Activated CD8-positive, alpha-beta memory T cell treated with anti-CD3 and anti-CD28 coated beads for 48 hours (primary cell): ENCODE measurements at regions not wholly inside any gene's neighbourhood (a gene's known extent, or its start where the extent isn't known, plus 50 kb on each side); places are given as distances from the start of the nearest gene placed in this dataset.

ENCODE experiments used
- DNase-seq, 3 experiments: peaks; one replicate each; pipeline ENCODE4 v3.0.0-alpha.2; 2020; ENCODE audit warnings: low read depth in 2 of 3, low spot score in 2 of 3

DNA sequence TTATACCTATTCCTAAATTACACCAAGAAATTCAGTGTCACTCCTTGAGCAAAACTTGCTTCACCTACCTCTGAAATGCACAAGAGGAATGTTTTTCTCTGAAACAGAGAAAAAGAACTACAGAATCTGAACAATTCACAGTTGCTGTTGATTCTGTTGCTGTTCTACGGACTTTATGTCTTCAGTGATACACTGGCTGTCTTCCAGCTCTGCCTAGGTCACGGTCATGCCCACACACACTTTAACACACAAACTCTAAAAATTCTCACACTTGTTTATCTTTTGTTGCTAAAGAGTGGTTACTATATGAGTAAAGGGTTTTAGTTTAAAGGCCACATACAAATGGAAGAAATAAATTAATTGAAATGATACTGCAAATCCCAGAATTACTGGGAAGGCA, 124.4 kb upstream of the SPRY2 start:
- no peak for DNase-seq

DNA sequence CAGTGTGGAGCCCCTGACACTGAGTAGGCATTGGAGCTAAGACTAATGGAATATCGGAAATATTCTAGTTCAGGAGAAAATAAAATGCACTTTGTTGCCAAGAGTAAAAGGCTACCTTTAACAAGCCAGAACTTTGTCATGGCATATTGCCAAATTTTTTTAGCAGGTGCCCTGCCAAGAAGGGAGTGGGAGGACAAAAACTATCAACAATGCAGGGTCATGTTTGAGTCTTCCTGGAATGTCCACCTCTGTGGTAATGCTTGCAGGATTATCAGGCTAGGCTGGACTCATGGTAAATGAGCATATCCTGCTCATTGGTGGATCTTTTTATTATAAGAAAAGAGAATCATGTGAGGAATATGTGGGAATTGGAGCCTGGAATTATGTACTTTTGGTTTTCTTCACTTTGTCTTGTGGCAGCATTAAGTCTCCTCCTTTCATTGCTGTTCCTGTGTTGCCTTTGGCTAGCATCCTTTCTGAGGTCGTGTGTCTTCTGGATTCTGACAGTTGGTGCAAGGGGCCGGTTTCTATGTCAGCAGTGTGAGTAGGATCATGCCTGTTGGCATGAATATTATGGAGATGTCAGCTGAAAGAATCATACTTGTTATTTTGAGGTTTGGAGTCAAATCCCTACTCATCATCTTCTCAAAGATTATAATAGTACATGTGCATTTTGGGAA, 122.9 kb upstream of the SPRY2 start:
- DNase-seq = no peak

DNA sequence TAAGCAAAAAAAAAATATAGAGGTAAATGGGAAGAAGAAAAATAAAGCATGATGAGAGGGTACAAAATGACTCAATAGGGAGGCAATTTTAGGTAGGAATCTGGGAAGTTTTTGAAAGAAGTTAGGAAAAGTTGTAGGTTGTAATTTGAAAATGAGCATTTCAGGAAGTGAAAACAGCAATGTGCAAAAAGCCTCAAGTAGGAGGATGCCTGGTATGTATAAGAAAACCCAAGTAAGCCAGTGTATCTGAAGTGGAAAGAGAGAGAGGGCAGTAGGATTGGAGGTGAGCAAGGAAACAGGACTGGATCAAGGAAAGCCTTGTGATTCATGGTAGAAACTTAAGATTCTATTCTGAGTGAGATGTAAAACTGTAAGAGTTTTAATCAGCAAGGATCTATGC, 121.6 kb upstream of the SPRY2 start:
- DNase-seq = no peak

DNA sequence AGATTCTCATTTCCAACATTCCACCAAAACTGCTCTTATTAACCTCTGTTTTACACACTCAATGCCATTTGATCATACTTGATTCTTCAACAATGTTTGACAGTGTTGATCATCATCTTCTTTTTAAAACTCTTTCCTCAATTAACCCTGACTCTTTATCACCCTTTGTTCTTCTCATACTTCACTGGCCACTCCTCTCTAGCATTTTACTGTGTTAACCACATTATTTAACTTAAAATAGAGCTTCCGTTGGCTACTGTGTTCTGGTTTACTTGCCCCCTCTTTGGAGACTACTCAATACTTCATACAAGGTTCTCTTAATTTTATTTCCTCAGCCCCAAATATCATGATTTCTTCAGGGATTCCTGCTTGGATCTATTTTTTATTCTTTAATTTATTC, 121.1 kb upstream of the SPRY2 start:
- no peak for DNase-seq

DNA sequence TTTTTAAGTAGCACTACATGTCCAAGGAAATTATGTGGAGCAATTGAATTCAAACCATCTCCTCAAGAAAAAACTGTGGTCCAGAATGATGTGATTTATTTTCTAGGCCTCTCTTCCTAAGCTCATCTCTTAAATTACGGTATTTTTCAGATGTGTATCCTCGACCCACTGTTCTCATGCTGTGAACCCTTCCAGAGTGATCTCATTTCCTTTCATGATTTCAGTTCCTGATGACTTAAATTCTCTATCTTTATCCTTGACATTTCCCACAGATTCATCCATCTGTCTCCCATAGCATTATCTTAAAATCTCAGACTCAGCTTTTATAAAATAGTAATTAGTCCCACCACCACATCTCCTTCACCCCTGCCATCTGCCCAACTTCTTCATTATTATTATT, 117.6 kb upstream of the SPRY2 start:
- DNase-seq = no peak

DNA sequence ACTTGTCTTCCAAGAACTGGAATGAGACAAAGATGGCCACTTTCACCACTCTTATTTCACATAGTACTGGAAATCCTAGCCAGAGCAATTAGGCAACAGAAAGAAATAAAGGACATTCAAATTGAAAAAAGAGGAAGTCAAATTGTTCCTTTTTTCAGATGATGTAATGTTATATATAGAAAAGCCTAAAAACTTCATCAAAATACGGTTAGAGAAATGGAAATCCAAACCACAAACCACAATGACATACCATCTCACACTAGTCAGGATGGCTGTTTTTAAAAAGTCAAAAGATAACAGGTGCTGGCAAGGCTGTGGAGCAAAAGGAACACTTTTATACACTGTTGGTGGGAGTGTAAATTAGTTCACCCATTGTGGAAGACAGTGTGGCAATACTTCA, 113.3 kb upstream of the SPRY2 start:
- no peak for DNase-seq

DNA sequence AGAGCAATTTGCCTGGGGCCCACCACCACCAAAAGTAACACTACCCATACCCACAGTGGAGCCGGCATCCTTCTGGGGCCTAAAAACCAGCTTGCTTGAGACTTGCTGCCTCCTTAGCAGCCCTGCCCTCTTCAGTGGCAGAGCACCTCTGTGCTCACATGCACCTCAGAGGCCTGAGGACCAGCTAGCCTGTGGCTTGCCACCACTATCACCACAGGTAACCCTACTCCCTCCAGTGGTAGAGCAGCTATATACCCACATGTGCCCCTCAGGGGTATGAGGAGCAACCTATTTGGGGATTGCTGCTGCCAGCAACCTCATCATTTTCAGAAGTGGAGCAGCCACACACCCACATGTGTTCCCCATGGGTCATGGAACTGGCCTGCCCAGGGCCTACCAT, 111.4 kb upstream of the SPRY2 start:
- no peak for DNase-seq

DNA sequence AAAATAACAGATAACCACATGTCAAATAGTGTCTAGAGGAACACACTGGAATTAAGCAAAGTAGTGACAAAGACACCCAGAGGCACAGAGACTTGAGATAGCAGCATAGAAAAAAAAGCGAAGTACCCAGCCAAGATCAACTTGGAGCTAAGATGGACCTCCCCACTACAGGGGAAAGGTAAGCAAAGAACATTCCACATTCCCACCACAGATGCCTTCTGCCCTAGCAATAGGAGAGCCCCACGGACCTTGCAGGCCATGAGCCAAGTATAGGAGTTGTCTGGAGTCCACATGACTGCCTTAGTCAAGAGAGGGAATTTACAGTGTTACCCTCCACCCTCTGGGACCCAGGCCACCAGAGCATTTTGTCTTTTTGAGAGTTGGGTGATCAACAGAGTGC, 110.7 kb upstream of the SPRY2 start:
- no peak for DNase-seq

DNA sequence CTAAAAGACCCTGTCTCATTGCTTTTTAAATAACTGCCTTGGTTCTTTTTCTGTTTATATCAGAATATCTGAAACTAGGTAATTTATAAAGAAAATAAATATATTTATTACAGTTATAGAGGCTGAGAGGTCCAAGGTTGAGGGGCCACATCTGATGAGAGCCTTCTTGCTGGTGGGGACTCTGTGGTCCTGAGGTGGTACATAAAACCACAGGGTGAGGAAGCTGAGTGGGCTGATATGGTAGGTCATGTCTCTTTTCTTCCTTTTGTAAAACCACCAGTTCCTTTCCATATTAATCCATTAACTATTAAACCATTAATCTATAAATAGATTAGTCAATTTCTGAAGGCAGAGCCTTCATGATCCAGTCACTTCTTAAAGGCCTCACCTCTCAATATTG, 109.5 kb upstream of the SPRY2 start:
- no peak for DNase-seq

DNA sequence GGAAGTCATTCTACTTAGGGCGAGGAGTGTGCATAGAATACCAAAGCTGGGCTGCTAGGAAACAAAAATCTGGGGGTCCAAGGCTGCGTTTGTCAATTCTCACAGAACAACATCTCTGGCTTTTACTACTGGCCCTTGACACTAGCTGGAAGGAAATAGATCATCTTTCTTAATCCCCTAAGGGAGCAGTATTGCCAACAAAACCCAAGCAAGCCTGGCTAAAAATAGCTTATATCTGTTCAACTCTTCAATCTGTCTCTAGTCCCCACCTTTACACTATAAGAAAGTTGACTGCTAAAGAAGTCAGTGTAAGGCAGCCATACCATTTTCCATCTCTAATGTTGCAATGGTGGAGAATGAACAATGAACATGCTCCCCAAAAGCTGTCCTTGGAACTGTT, 107.8 kb upstream of the SPRY2 start:
- no peak for DNase-seq

DNA sequence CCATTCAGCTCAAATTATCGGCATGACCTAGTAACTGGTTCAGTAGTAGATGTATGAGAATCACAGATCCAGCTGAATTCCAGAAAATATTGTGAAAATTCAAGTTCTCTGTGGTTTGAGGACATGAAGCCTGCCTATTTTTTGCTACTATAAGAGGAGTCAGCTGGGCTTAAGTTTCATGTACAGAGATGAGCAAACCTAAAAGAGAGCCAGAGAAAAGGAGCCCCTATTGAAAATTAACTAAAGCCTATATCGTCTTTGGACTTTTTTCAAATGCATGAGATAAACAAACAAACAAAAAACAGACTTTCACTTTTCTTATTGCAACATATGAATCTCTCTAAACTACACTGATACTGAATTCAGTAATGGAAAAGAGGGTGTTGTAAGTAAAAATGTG, 106.8 kb upstream of the SPRY2 start:
- no peak for DNase-seq

DNA sequence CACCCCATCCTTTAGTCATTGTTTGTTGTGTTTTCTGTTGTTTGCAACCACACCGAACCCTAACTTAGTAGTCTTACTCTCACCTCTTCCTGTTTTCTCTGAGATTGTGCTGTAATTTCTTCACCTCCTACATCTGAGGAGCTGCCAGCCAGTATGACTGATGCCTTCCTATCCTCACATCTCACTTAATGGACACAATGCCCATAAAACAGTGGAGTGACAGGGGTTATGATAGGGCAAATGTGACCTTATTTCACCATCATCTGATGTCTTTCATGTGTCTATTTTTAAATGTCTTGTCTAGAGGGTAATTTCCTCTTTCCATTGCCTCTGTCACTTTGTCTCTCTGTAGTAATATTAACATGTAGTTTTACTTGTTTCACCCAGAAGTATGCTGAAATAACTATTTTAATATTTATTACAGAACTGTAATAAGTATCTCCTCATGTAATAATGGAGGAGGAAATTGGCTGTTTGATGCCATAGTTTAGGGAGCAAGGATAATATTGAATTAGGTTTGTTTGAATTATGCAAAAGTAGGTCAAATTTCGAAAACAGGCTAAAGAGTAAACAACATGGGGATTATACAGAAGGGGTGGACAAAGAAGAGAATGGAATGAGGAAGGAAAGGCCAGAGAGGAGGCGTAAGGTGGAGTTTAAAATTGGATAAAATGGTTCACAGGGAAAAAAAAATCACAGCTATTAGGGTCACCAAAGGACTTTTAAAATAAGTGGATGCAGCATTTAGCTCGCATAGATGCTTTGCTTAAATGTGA, 103.5 kb upstream of the SPRY2 start:
- no peak for DNase-seq

DNA sequence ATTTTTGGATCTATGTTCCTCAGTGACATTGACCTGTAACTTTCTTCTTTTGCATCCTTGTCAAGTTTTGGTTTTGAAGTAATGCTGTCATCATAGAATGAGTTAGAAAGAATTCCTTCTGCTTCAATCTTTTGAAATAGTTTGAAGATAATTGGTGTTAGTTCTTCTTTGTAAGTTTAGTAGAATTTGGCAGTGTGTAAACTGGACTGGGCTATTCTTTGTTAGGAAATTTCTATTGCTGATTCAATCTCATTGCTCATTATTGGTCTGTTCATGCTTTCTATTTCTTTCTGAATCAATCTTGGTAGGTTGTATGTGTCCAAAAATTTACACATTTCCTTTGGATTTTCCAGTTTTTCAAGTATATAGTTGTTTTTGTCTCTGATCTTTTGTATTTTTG, 101.7 kb upstream of the SPRY2 start:
- no peak for DNase-seq

DNA sequence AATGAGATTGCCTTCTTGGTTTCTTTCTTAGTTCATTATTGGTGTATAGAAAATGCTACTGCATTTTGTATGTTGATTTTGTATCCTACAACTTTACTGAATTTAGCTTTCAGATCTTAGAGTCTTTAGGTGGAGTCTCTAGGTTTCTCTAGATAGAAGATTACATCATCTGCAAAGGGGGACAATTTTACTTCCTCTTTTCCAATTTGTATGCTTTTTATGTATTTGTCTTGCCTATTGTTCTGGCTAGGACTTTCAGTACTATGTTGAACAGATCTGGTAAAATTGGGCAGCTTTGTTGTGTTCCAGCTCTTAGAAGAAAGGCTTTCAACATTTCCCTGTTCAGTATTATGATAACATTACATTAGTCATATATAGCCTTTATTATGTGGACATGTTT, 101.0 kb upstream of the SPRY2 start:
- DNase-seq = no peak

DNA sequence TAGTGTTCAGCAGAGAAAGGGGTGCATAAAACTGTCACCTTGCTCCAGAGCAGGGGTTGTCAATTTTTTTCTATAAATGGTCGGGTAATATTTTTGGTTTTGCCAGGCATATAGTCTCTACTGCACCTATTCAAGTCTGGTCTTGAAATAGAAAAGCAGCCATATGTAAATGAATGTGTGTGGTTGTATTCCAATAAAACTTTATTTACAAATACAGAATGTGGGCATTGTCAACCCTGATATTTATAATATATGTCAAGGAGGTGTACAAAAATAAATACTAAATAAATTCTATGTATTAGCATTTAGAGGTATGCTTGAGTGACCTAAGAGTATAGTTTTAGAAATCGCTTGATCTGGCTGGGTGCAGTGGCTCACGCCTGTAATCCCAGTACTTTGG, 97.6 kb upstream of the SPRY2 start:
- no peak for DNase-seq

DNA sequence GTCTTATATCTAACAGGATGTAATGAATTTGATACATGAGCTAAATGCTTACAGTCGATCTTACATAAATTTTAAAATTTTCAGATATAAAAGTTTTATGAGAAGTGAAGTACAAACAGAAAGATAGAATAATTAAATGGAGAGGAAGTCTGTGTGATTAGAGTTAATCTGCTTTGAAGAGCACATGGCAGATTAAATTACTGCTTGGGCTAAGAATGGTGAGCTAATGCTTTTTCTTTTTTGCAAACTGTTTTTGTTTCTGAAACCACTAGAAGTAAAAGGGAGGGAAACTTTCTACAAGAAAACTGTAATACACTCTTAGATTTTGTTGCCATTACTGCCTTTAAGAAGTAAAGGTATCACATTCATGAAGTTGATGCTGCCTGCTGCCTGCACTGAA, 96.3 kb upstream of the SPRY2 start:
- DNase-seq = no peak

DNA sequence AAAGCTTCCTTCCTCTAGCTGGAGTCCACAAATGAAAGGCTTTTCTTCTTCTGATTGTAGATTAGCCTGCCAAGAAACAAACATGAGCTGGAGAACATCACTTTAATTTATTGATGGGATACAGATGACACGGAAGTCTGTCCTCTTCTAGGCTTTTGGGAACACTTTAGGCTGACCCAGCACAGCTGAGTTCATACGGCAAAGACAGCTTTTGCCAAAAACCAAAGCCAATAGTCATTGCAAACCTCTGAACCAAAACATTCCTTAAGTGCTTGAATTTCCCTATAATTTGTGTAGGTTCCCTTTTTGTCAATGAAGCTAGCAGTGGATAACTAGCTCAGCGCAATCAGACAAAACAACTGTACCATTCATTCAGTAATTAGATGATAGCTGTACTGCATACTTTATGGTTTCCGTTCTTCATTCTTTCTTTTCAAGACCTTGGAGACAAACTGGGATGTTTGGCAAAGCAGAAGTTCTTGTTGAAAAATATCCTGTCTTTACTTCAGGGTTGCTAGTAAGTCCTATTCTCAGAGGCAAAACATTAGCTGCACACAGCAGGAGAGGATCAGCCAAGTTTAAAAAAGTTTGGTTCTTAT, 95.7 kb upstream of the SPRY2 start:
- no peak for DNase-seq

DNA sequence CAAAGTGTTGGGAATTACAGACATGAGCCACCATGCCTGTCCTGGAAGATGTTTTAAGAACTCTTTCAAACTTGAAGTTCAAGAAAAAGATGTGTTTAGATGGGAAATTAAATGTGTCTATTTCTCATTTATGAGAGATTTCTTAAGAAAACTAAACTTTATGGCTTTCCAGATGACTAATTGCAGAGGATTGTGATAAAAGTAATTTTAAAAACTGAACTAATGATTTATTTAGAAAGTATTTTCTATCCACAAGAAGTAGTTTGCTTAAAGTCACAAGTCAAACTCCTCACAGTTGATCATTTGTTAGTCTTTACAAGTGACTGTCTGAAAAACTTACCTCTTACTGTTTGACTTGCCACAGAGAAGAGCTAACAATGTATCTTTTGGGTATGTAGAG, 89.6 kb upstream of the SPRY2 start:
- DNase-seq = no peak

DNA sequence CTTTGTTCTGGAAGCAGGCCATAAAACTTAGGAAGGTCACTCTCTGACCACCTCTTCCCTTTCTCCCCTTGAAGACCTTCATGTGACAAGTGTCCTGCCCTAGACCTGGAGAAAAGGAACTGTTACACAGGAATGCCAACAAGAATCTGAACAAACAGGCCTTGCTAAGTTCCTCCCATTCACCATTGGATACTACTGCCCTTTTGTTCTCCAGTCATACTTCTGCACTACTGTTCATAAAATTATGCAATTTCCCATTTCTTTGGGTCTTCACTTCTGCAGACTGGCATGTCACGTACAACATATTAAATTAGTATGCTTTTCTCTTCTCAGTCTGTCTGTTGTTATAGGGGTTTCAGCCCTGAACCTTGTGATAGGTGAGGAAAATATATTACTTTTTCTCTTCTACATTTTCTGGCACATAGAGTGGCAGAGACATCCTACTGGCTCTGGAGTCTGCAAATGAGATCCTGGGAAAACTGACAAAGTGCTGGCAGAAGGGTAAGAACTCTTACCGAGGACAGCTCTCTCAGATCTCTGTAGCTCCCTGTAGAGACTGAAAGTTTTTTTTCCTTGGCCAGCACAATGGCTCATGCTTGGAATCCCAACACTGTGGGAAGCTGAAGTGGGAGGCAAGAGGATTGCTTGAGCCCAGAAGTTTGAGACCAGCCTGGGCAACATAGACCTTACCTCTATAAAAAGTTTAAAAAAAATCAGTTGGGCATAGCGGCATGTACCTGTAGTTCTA, 87.6 kb upstream of the SPRY2 start:
- DNase-seq = no peak

DNA sequence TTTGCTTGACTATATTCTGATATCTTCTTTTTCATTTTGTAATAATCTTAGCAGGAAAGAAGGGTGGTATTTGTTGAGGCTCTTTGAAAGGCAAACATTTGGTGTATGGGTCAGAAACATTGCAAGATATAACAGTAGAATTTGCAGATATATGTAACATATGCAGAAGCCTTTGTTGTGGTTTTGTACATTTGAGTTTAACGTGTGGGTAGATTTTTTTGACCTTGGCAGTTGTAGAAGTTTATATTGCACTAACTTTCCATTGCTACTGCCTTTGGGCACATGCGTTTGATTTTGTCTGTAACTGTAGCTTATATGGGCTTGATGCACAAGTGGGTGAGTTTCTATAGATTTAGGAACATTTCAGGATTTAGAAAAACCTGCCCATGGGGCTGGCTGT, 78.5 kb upstream of the SPRY2 start:
- DNase-seq = no peak

DNA sequence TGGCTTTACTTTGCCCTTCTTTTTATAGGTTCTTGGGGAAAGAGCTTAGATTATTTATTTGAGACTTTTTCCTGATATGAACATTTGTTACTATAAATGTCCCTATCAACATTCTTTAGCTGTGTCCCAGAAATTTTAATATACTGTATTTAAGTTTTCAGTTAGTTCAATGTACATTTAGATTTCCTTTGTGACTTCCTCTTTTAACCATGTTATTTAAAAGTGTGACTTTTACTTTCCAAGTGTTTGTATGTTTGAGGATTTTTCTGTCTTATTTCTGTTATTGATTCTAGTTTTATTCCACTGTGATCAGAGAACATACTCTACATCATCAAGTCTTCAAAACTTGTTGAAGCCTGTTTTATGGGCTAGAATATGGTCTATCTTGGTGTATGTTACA, 72.7 kb upstream of the SPRY2 start:
- DNase-seq = no peak

DNA sequence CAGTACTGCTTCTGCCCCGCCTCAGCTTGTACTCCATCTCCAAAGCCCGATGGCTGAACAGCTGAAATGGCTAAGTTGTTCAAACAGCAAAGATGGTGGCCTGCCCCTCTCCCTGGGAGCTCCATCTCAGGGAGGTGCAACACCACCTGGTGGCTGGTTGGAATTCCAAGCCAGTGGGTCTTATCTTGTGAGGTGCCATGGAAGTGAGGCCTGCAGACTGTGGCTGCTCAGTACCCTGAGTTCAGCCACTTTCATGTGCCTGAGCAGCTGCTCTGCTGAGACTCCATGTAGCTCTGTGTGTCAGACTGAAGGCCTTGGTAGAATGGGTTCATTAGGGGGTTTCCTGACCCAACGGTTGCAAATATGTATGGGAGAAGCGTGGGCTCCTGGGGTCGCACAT, 67.3 kb upstream of the SPRY2 start:
- no peak for DNase-seq
